GM12878 (cell line): ENCODE measurements at regions not wholly inside any gene's neighbourhood (a gene's known extent, or its start where the extent isn't known, plus 50 kb on each side); places are given as distances from the start of the nearest gene placed in this dataset.

ENCODE experiments used
- ATAC-seq: fragments of 200-7000 bp; cut with Tn5 transposase; 3 replicates; pipeline ENCODE4 v1.9.1; 2020; ENCODE audit warnings: mild to moderate bottlenecking, moderate library complexity
- BruUV-seq: library from RNA; stranded (reverse); fragments of 400-500 nt; replicated peaks from 2 replicates; lab custom pipeline; 2021; lab: Mats Ljungman, UMichigan
- CTCF ChIA-PET: fragments of 300-600 bp; sonication (Branson Sonifier 250); formaldehyde crosslinking; extraction: SDS; loops from one replicate; lab custom pipeline; 2021; ENCODE audit warnings: inconsistent platforms; lab: Yijun Ruan, JAX
- POLR2A ChIA-PET: fragments of 350-600 bp; formaldehyde crosslinking; extraction: SDS; loops from one replicate; lab custom pipeline; 2021; ENCODE audit warnings: inconsistent platforms; lab: Charles Lee
- RAD21 ChIA-PET: fragments of 300-600 bp; sonication (Branson Sonifier 250); formaldehyde crosslinking; loops from one replicate; lab custom pipeline; 2023; ENCODE audit warnings: antibody characterized with exemption; ENCODE audit not compliant: unreplicated experiment; lab: Charles Lee
- SMC1A ChIA-PET: fragments of 300-600 bp; sonication (Branson Sonifier 250); formaldehyde crosslinking; loops from one replicate; lab custom pipeline; 2023; ENCODE audit not compliant: unreplicated experiment, uncharacterized antibody; lab: Charles Lee
- DNase-seq: peaks from one replicate; pipeline ENCODE4 v3.0.0-alpha.2; 2011; ENCODE audit warnings: low read depth, low spot score
- FAIRE-seq: peaks from 3 replicates; lab custom pipeline; 2011; peaks lifted over from hg19 to GRCh38; lab: Jason Lieb, UNC
- H2AFZ ChIP-seq: 2 replicates; pipeline ENCODE4 v1.6.0; 2011; ENCODE audit warnings: low read depth, low read length, control low read depth; ENCODE audit not compliant: control insufficient read depth
- H3K27ac ChIP-seq: 2 replicates; pipeline ENCODE4 v1.5.1; 2011; ENCODE audit warnings: control low read depth; ENCODE audit not compliant: control insufficient read depth, insufficient read depth
- H3K27me3 ChIP-seq, 2 experiments: replicated peaks in 1 of 2; 2 replicates each; pipeline versions ENCODE4 v1.6.0 to v1.6.1; 2011; ENCODE audit warnings: low read length in 1 of 2; ENCODE audit not compliant: control insufficient read depth in 2 of 2, insufficient read depth in 2 of 2
- H3K36me3 ChIP-seq, 2 experiments: 2 replicates each; pipeline ENCODE4 v1.5.1; 2011; ENCODE audit warnings: low read length in 1 of 2; ENCODE audit not compliant: control insufficient read depth in 2 of 2, insufficient read depth in 2 of 2
- H3K4me1 ChIP-seq: 2 replicates; pipeline ENCODE4 v1.6.1; 2011; ENCODE audit warnings: mild to moderate bottlenecking, low read length, moderate library complexity, mixed read lengths; ENCODE audit not compliant: control insufficient read depth, insufficient read depth
- H3K4me2 ChIP-seq: 2 replicates; pipeline ENCODE4 v1.6.0; 2011; ENCODE audit warnings: control low read depth; ENCODE audit not compliant: control insufficient read depth, insufficient read depth
- H3K4me3 ChIP-seq: fragments of 200-600 bp; sonication (generic); 2 replicates; pipeline ENCODE4 v1.5.1; 2016
- H3K79me2 ChIP-seq: 2 replicates; pipeline ENCODE4 v1.6.0; 2011; ENCODE audit warnings: low read length; ENCODE audit not compliant: control insufficient read depth, insufficient read depth
- H3K9ac ChIP-seq: 2 replicates; pipeline ENCODE4 v1.8.0; 2011; ENCODE audit warnings: low read length, control low read depth, mixed read lengths; ENCODE audit not compliant: control insufficient read depth, insufficient read depth
- H3K9me3 ChIP-seq: replicated peaks from 3 replicates; pipeline ENCODE4 v1.5.1; 2011; ENCODE audit warnings: mild to moderate bottlenecking, low read length; ENCODE audit not compliant: control insufficient read depth, insufficient read depth
- H4K20me1 ChIP-seq: 2 replicates; pipeline ENCODE4 v1.6.0; 2011; ENCODE audit not compliant: control insufficient read depth, insufficient read depth
- CBX3 ChIP-seq: fragments of 200-600 bp; sonication (generic); IDR thresholded peaks from 2 replicates; pipeline ENCODE4 v1.6.1; 2016; ENCODE audit warnings: low read depth, borderline replicate concordance
- CBX5 ChIP-seq: sonication (generic); IDR thresholded peaks from 2 replicates; pipeline ENCODE4 v1.6.1; 2016; ENCODE audit warnings: low read depth, moderate library complexity, mild to moderate bottlenecking, inconsistent platforms
- ESRRA ChIP-seq: IDR thresholded peaks from 2 replicates; pipeline ENCODE4 v1.6.1; 2012; ENCODE audit warnings: mild to moderate bottlenecking, low read length, improper control_type of control experiment
- ETV6 ChIP-seq, 2 experiments: fragments of 450-650 bp in 1 of 2; IDR thresholded peaks in 1 of 2; conservative IDR thresholded peaks in 1 of 2; 2 replicates each; pipeline ENCODE4 v1.6.1; 2014; ENCODE audit warnings: antibody characterized with exemption in 1 of 2, borderline replicate concordance in 1 of 2, low read depth in 1 of 2, mild to moderate bottlenecking in 1 of 2, moderate library complexity in 1 of 2
- GATAD2B ChIP-seq: fragments of 450-650 bp; conservative IDR thresholded peaks from 2 replicates; pipeline ENCODE4 v1.6.1; 2017; ENCODE audit warnings: low read depth, mild to moderate bottlenecking, moderate library complexity
- HSF1 ChIP-seq: fragments of 150-350 bp; IDR thresholded peaks from 2 replicates; pipeline ENCODE4 v1.6.1; 2014; ENCODE audit warnings: mild to moderate bottlenecking, low read depth, low read length
- IKZF1 ChIP-seq: fragments of 450-650 bp; conservative IDR thresholded peaks from 2 replicates; pipeline ENCODE4 v1.6.1; 2017; ENCODE audit warnings: antibody characterized with exemption, mild to moderate bottlenecking
- NRF1 ChIP-seq: conservative IDR thresholded peaks from 2 replicates; pipeline ENCODE4 v1.6.1; 2011; ENCODE audit warnings: mild to moderate bottlenecking, low read depth, low read length, improper control_type of control experiment
- WRNIP1 ChIP-seq: IDR thresholded peaks from 2 replicates; pipeline ENCODE4 v1.6.1; 2011; ENCODE audit warnings: low read depth, low read length, improper control_type of control experiment, borderline replicate concordance
- ZNF384 ChIP-seq: IDR thresholded peaks from 2 replicates; pipeline ENCODE4 v1.6.1; 2012; ENCODE audit warnings: low read depth, mild to moderate bottlenecking, low read length, improper control_type of control experiment, borderline replicate concordance
- WGBS: methylation state at CpG from one replicate; pipeline ENCODE4 v1.1.6; 2016; ENCODE audit warnings: low lambda C conversion rate; ENCODE audit not compliant: insufficient replicate concordance, insufficient coverage; ENCODE audit errors: missing lambda C conversion rate; 5-methylcytosine and 5-hydroxymethylcytosine counted together
- in situ Hi-C: fragments of 300-500 bp; cut with MboI; formaldehyde crosslinking; loops from 9 replicates; pipeline ENCODE4 v1.14.3; 2018; ENCODE audit warnings: mixed read lengths
- intact Hi-C: fragments of 100-400 bp; cut with micrococcal nuclease; formaldehyde crosslinking; loops from one replicate; pipeline ENCODE4 v1.14.2; 2022; ENCODE audit not compliant: unreplicated experiment
- TF ChIP-seq, protein P1 (sequence below): fragments of 450-650 bp; formaldehyde crosslinking; IDR thresholded peaks from 2 replicates; pipeline ENCODE4 v1.4.0; 2022; ENCODE audit warnings: mild to moderate bottlenecking, moderate library complexity
- TF ChIP-seq, protein P2 (sequence below): fragments of 450-650 bp; formaldehyde crosslinking; IDR thresholded peaks from 2 replicates; pipeline ENCODE4 v1.5.0; 2022; ENCODE audit warnings: mild to moderate bottlenecking, missing genetic modification characterization
- TF ChIP-seq, protein P3 (sequence below), 3 experiments: IDR thresholded peaks in 2 of 3; conservative IDR thresholded peaks in 1 of 3; 2 replicates each; pipeline ENCODE4 v1.5.1; 2011; ENCODE audit warnings: low read depth in 3 of 3, low read length in 3 of 3, mild to moderate bottlenecking in 3 of 3, control low read depth in 2 of 3, moderate library complexity in 2 of 3, inconsistent platforms in 1 of 3, mixed read lengths in 1 of 3; ENCODE audit not compliant: control insufficient read depth in 2 of 3, insufficient read depth in 1 of 3; ENCODE audit errors: extremely low read depth in 1 of 3

DNA sequence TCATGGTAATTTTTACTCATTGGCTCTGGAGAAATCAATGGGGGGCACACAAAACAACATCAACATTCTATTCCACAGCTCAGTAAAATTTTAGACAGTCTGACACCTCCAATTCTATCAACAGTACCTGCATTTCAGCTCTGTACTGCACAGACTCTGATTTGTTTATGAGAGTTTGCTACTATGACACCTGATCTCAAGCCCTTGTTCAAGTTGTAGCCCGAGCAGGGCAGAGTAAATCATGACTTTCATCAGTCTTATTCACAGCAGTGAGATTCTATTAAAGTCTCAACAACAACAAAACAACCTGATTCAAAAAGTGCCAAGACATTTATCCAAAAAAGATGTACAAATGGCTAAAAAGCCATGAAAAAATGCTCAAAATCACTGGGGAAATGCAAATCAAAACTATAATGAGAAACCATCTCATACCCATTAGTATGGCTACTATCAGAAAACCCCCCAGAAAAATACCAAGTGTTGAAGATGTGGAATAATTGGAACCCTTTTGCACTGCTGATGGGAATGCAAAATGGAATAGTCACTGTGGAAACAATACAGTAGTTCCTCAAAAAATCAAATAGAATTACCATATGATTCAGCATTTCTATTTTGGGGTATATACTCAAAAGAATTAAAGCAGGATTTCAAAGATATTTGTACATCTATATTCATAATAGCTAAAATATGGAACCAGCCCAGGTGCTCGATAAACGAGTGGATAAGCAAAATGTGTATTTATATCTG, 71.7 kb upstream of the RBMS1 start:
- in situ Hi-C loops = no loop called here
- Histone ChIP-seq H3K9me3 (no peaks in the 10 kb centered on the region), H3K4me3 (no peak overlapping the region), H3K27ac (no peak overlapping the region), H2AFZ (no peak overlapping the region), H3K9ac (no peak overlapping the region), H3K4me1 (no peaks in the 10 kb centered on the region), H3K4me2 (no peak overlapping the region), H3K27me3 (no peaks in the 10 kb centered on the region), H3K36me3 (no peaks in the 10 kb centered on the region), H3K79me2 (no peaks in the 10 kb centered on the region), H4K20me1 (no peaks in the 10 kb centered on the region)
- intact Hi-C loops = no loop called here
- ChIA-PET RAD21 (no interaction called here), SMC1A (interaction anchor here (1.4 kb wide), 1 partner anchor 31 kb away, joined by 3 read pairs; no protein-coding TSS in a partner anchor), POLR2A (no interaction called here), CTCF (no interaction called here)
- no TSS peak for BruUV-seq
- WGBS = 10% methylated on average over 3 of the region's 3 CpGs
- ATAC-seq (no peak), FAIRE-seq (no peak), DNase-seq (no peak)
- TF ChIP-seq GATAD2B = no peak
- no peak for TF ChIP-seq ZNF384
- TF ChIP-seq ETV6 (conservative IDR thresholded peaks at IDR 0.05 in 1 of 2, IDR thresholded peaks at IDR 0.05 in 1 of 2; ENCODE audit: borderline replicate concordance in 1 of 2, low read depth in 1 of 2) = no peak
- no peak for TF ChIP-seq WRNIP1
- no peak for TF ChIP-seq CBX5
- TF ChIP-seq, protein P1, sequence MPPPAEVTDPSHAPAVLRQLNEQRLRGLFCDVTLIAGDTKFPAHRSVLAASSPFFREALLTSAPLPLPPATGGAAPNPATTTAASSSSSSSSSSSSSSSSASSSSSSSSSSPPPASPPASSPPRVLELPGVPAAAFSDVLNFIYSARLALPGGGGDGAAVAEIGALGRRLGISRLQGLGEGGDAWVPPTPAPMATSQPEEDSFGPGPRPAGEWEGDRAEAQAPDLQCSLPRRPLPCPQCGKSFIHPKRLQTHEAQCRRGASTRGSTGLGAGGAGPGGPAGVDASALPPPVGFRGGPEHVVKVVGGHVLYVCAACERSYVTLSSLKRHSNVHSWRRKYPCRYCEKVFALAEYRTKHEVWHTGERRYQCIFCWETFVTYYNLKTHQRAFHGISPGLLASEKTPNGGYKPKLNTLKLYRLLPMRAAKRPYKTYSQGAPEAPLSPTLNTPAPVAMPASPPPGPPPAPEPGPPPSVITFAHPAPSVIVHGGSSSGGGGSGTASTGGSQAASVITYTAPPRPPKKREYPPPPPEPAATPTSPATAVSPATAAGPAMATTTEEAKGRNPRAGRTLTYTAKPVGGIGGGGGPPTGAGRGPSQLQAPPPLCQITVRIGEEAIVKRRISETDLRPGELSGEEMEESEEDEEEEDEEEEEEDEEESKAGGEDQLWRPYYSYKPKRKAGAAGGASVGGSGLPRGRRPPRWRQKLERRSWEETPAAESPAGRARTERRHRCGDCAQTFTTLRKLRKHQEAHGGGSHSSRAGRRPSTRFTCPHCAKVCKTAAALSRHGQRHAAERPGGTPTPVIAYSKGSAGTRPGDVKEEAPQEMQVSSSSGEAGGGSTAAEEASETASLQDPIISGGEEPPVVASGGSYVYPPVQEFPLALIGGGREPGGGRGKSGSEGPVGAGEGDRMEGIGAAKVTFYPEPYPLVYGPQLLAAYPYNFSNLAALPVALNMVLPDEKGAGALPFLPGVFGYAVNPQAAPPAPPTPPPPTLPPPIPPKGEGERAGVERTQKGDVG (CRISPR knock-in tag) = no peak
- no peak for TF ChIP-seq HSF1
- TF ChIP-seq NRF1 = no peak
- no peak for TF ChIP-seq IKZF1
- TF ChIP-seq, protein P2, sequence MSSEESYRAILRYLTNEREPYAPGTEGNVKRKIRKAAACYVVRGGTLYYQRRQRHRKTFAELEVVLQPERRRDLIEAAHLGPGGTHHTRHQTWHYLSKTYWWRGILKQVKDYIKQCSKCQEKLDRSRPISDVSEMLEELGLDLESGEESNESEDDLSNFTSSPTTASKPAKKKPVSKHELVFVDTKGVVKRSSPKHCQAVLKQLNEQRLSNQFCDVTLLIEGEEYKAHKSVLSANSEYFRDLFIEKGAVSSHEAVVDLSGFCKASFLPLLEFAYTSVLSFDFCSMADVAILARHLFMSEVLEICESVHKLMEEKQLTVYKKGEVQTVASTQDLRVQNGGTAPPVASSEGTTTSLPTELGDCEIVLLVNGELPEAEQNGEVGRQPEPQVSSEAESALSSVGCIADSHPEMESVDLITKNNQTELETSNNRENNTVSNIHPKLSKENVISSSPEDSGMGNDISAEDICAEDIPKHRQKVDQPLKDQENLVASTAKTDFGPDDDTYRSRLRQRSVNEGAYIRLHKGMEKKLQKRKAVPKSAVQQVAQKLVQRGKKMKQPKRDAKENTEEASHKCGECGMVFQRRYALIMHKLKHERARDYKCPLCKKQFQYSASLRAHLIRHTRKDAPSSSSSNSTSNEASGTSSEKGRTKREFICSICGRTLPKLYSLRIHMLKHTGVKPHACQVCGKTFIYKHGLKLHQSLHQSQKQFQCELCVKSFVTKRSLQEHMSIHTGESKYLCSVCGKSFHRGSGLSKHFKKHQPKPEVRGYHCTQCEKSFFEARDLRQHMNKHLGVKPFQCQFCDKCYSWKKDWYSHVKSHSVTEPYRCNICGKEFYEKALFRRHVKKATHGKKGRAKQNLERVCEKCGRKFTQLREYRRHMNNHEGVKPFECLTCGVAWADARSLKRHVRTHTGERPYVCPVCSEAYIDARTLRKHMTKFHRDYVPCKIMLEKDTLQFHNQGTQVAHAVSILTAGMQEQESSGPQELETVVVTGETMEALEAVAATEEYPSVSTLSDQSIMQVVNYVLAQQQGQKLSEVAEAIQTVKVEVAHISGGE (CRISPR knock-in tag) = no peak
- no peak for TF ChIP-seq CBX3
- TF ChIP-seq, protein P3, sequence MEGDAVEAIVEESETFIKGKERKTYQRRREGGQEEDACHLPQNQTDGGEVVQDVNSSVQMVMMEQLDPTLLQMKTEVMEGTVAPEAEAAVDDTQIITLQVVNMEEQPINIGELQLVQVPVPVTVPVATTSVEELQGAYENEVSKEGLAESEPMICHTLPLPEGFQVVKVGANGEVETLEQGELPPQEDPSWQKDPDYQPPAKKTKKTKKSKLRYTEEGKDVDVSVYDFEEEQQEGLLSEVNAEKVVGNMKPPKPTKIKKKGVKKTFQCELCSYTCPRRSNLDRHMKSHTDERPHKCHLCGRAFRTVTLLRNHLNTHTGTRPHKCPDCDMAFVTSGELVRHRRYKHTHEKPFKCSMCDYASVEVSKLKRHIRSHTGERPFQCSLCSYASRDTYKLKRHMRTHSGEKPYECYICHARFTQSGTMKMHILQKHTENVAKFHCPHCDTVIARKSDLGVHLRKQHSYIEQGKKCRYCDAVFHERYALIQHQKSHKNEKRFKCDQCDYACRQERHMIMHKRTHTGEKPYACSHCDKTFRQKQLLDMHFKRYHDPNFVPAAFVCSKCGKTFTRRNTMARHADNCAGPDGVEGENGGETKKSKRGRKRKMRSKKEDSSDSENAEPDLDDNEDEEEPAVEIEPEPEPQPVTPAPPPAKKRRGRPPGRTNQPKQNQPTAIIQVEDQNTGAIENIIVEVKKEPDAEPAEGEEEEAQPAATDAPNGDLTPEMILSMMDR (IDR thresholded peaks at IDR 0.05 in 2 of 3, conservative IDR thresholded peaks at IDR 0.05 in 1 of 3; ENCODE audit: control insufficient read depth in 2 of 3, extremely low read depth in 1 of 3, insufficient read depth in 1 of 3, low read depth in 3 of 3, low read length in 3 of 3) = no peak
- no peak for TF ChIP-seq ESRRA
